PC-3 (cell line): ENCODE measurements at regions not wholly inside any gene's neighbourhood (a gene's known extent, or its start where the extent isn't known, plus 50 kb on each side); places are given as distances from the start of the nearest gene placed in this dataset.

Source experiments
- ATAC-seq: fragments of 200-7000 bp; cut with Tn5 transposase; 2 replicates; pipeline ENCODE4 v1.9.1; 2020; ENCODE audit warnings: mild to moderate bottlenecking, moderate library complexity
- BruUV-seq: library from RNA; stranded (reverse); fragments of 400-500 nt; replicated peaks from 2 replicates; lab custom pipeline; 2021; lab: Mats Ljungman, UMichigan
- CTCF ChIA-PET: fragments of 300-600 bp; sonication (Branson Sonifier 250); formaldehyde crosslinking; loops from one replicate; lab custom pipeline; 2022; ENCODE audit warnings: antibody characterized with exemption; lab: Charles Lee
- POLR2A ChIA-PET: fragments of 300-600 bp; sonication (Branson Sonifier 250); formaldehyde crosslinking; loops from one replicate; lab custom pipeline; 2022; ENCODE audit warnings: antibody characterized with exemption; ENCODE audit not compliant: unreplicated experiment; lab: Charles Lee
- DNase-seq: peaks from one replicate; pipeline ENCODE4 v3.0.0-alpha.2; 2015
- H2AFZ ChIP-seq: fragments of 300-600 bp; sonication (generic); 2 replicates; pipeline ENCODE4 v1.6.0; 2016; ENCODE audit warnings: antibody characterized with exemption, low read length
- H3F3A ChIP-seq: fragments of 300-600 bp; sonication (generic); one replicate; pipeline ENCODE4 v1.6.0; 2017; ENCODE audit warnings: antibody characterized with exemption, low read length, control low read depth, mild to moderate bottlenecking; ENCODE audit not compliant: unreplicated experiment
- H3K27ac ChIP-seq: fragments of 300-600 bp; sonication (generic); 2 replicates; pipeline ENCODE4 v1.5.1; 2016; ENCODE audit warnings: mild to moderate bottlenecking, low read length
- H3K27me3 ChIP-seq: fragments of 300-600 bp; sonication (generic); 2 replicates; pipeline ENCODE4 v1.6.1; 2016; ENCODE audit warnings: low read length, mixed read lengths
- H3K36me3 ChIP-seq: fragments of 300-600 bp; sonication (generic); 2 replicates; pipeline ENCODE4 v1.6.1; 2016; ENCODE audit warnings: low read depth, mixed run types, low read length, mixed read lengths
- H3K4me1 ChIP-seq: fragments of 300-600 bp; sonication (generic); 2 replicates; pipeline ENCODE4 v1.5.1; 2016; ENCODE audit warnings: low read length; ENCODE audit not compliant: insufficient read depth
- H3K4me2 ChIP-seq: fragments of 300-600 bp; sonication (generic); 2 replicates; pipeline ENCODE4 v1.6.0; 2016; ENCODE audit warnings: low read length
- H3K4me3 ChIP-seq: fragments of 300-600 bp; sonication (generic); 2 replicates; pipeline ENCODE4 v1.5.1; 2016; ENCODE audit warnings: mild to moderate bottlenecking, low read length, mixed read lengths
- H3K79me2 ChIP-seq: fragments of 300-600 bp; sonication (generic); 2 replicates; pipeline ENCODE4 v1.6.1; 2017; ENCODE audit warnings: low read length, mixed read lengths
- H3K9ac ChIP-seq: fragments of 300-600 bp; sonication (generic); 2 replicates; pipeline ENCODE4 v1.6.0; 2016; ENCODE audit warnings: mild to moderate bottlenecking, low read length
- H3K9me2 ChIP-seq: fragments of 300-600 bp; sonication (generic); replicated peaks from 2 replicates; pipeline ENCODE4 v1.6.1; 2016; ENCODE audit warnings: mixed run types, low read length, mixed read lengths
- H3K9me3 ChIP-seq: fragments of 300-600 bp; sonication (generic); 2 replicates; pipeline ENCODE4 v1.6.1; 2016; ENCODE audit warnings: low read length, mixed read lengths
- H4K20me1 ChIP-seq: fragments of 300-600 bp; sonication (generic); 2 replicates; pipeline ENCODE4 v1.6.1; 2016; ENCODE audit warnings: low read length, mixed read lengths
- CTCF ChIP-seq: fragments of 300-600 bp; sonication (generic); conservative IDR thresholded peaks from 2 replicates; pipeline ENCODE4 v1.5.1; 2017; ENCODE audit warnings: antibody characterized with exemption, low read depth, mild to moderate bottlenecking, low read length
- EZH2 ChIP-seq: fragments of 300-600 bp; sonication (generic); IDR thresholded peaks from one replicate; pipeline ENCODE4 v1.6.1; 2017; ENCODE audit warnings: antibody characterized with exemption, mild to moderate bottlenecking, low read length; ENCODE audit not compliant: unreplicated experiment
- EZH2phosphoT487 ChIP-seq: fragments of 300-600 bp; sonication (generic); IDR thresholded peaks from 2 replicates; pipeline ENCODE4 v1.6.1; 2018; ENCODE audit warnings: mild to moderate bottlenecking, antibody characterized with exemption, low read length, borderline replicate concordance
- intact Hi-C: fragments of 100-400 bp; cut with micrococcal nuclease; formaldehyde crosslinking; loops from 2 replicates; pipeline ENCODE4 v1.9.0; 2023

- ChIA-PET POLR2A (no interaction called here), CTCF (no interaction called here)
- no peaks in the 10 kb centered on the region for H3K9me2 ChIP-seq
- H3F3A ChIP-seq, result no peaks in the 10 kb centered on the region
- no peaks in the 10 kb centered on the region for H3K36me3 ChIP-seq
- H3K4me1 ChIP-seq, result no peaks in the 10 kb centered on the region
- TF ChIP-seq EZH2phosphoT487, result no peak
- TF ChIP-seq EZH2, result no peak
- TF ChIP-seq CTCF, result no peak
- intact Hi-C loops, result no loop called here
- H3K79me2 ChIP-seq, result no peaks in the 10 kb centered on the region
- no peak for DNase-seq
- H4K20me1 ChIP-seq, result no peaks in the 10 kb centered on the region
- H3K9me3 ChIP-seq, result no peaks in the 10 kb centered on the region
- H3K9ac ChIP-seq, result no peak overlapping the region
- H3K27me3 ChIP-seq, result peaks cover 12% of the 10 kb centered on the region; the same call in 1 of the 2 replicates
- H2AFZ ChIP-seq, result no peak overlapping the region
- H3K4me2 ChIP-seq, result no peak overlapping the region
- BruUV-seq, result no TSS peak
- H3K4me3 ChIP-seq, result no peak overlapping the region
- ATAC-seq, result no peak
- no peak overlapping the region for H3K27ac ChIP-seq
These were observed 74.5 kb downstream of the FOXF2 start for GRCh38 chr6:1463751-1464426.

GRCh38 chr6:1464781-1465370 lies 75.5 kb downstream of the FOXF2 start:
- no peak overlapping the region for H3K4me2 ChIP-seq
- no peak overlapping the region for H3K4me3 ChIP-seq
- no TSS peak for BruUV-seq
- H3K4me1 ChIP-seq, result no peaks in the 10 kb centered on the region
- TF ChIP-seq EZH2phosphoT487, result no peak
- no peak for TF ChIP-seq CTCF
- TF ChIP-seq EZH2, result no peak
- no peak overlapping the region for H3K27ac ChIP-seq
- no peaks in the 10 kb centered on the region for H3K36me3 ChIP-seq
- H2AFZ ChIP-seq, result no peak overlapping the region
- ATAC-seq, result no peak
- H3K9me3 ChIP-seq, result no peaks in the 10 kb centered on the region
- H4K20me1 ChIP-seq, result no peaks in the 10 kb centered on the region
- no peak for DNase-seq
- no peak overlapping the region for H3K9ac ChIP-seq
- intact Hi-C loops, result no loop called here
- H3K79me2 ChIP-seq, result no peaks in the 10 kb centered on the region
- no peaks in the 10 kb centered on the region for H3K9me2 ChIP-seq
- no peaks in the 10 kb centered on the region for H3F3A ChIP-seq
- peaks cover 12% of the 10 kb centered on the region; the same call in 1 of the 2 replicates for H3K27me3 ChIP-seq
- ChIA-PET CTCF (no interaction called here), POLR2A (no interaction called here)

GRCh38 chr6:1468126-1468525 lies 78.8 kb downstream of the FOXF2 start:
- Histone ChIP-seq H3K9me2 (no peaks in the 10 kb centered on the region), H2AFZ (no peak overlapping the region), H3K4me1 (no peaks in the 10 kb centered on the region), H3K9ac (no peak overlapping the region), H3K27ac (no peak overlapping the region), H3K79me2 (no peaks in the 10 kb centered on the region), H3K4me2 (no peak overlapping the region), H4K20me1 (no peaks in the 10 kb centered on the region), H3F3A (no peaks in the 10 kb centered on the region), H3K36me3 (no peaks in the 10 kb centered on the region), H3K9me3 (no peaks in the 10 kb centered on the region), H3K4me3 (no peak overlapping the region), H3K27me3 (0 out of 2 replicates have a peak, but pooled peaks cover 6% of the 10 kb centered on the region)
- DNase-seq (no peak), ATAC-seq (no peak)
- POLR2A ChIA-PET, result interaction anchor here (0.6 kb wide), 1 partner anchor 12 kb away, joined by 6 read pairs; no protein-coding TSS in a partner anchor
- intact Hi-C loops, result no loop called here
- BruUV-seq, result no TSS peak
- TF ChIP-seq EZH2phosphoT487, result no peak
- no peak for TF ChIP-seq EZH2
- TF ChIP-seq CTCF, result no peak
- CTCF ChIA-PET, result no interaction called here
